SK-N-SH (cell line): ENCODE measurements at regions not wholly inside any gene's neighbourhood (a gene's known extent, or its start where the extent isn't known, plus 50 kb on each side); places are given as distances from the start of the nearest gene placed in this dataset.

Experiments
- CTCF ChIA-PET: fragments of 300-600, 350-600 bp; formaldehyde crosslinking; extraction: SDS; loops from one replicate; lab custom pipeline; 2021; lab: Yijun Ruan, JAX
- POLR2A ChIA-PET: fragments of 350-600 bp; sonication (Branson Sonifier 250); formaldehyde crosslinking; extraction: SDS; loops from one replicate; lab custom pipeline; 2020; ENCODE audit warnings: antibody characterized with exemption, inconsistent platforms; lab: Yijun Ruan, JAX
- DNase-seq: peaks from one replicate; pipeline ENCODE4 v3.0.0; 2012
- H2AFZ ChIP-seq: fragments of 200-600 bp; sonication (generic); 2 replicates; pipeline ENCODE4 v1.8.1; 2016; ENCODE audit warnings: antibody characterized with exemption, mild to moderate bottlenecking, low read depth
- H3F3A ChIP-seq: fragments of 200-600 bp; sonication (generic); replicated peaks from 2 replicates; pipeline ENCODE3; 2016; ENCODE audit warnings: antibody characterized with exemption, mild to moderate bottlenecking; ENCODE audit not compliant: insufficient read depth
- H3K27ac ChIP-seq, 2 experiments: fragments of 200-500 bp in 1 of 2; fragments of 200-600 bp in 1 of 2; sonication (Bioruptor generic) in 1 of 2; sonication (generic), shearing (Covaris generic) in 1 of 2; 2 replicates each; pipeline versions ENCODE4 v1.5.1 to v1.6.1; 2014 to 2016; ENCODE audit warnings: low read depth in 2 of 2, inconsistent platforms in 1 of 2, low read length in 1 of 2, mild to moderate bottlenecking in 1 of 2, mixed read lengths in 1 of 2
- H3K27me3 ChIP-seq: fragments of 200-600 bp; sonication (generic), shearing (Covaris generic); 2 replicates; pipeline ENCODE4 v1.6.1; 2016; ENCODE audit warnings: mixed run types; ENCODE audit not compliant: insufficient read depth
- H3K36me3 ChIP-seq, 2 experiments: fragments of 200-500 bp in 1 of 2; fragments of 200-600 bp in 1 of 2; sonication (Bioruptor generic) in 1 of 2; sonication (generic) in 1 of 2; replicated peaks in 1 of 2; 2 replicates each; pipeline versions ENCODE3 to v1.5.1; 2014 to 2016; ENCODE audit warnings: low read length in 1 of 2, mild to moderate bottlenecking in 1 of 2; ENCODE audit not compliant: insufficient read depth in 2 of 2, control insufficient read depth in 1 of 2
- H3K4me1 ChIP-seq, 2 experiments: fragments of 200-500 bp in 1 of 2; fragments of 200-600 bp in 1 of 2; sonication (Bioruptor generic) in 1 of 2; sonication (generic), shearing (Covaris generic) in 1 of 2; 2 replicates each; pipeline versions ENCODE4 v1.5.1 to v1.6.1; 2014 to 2016; ENCODE audit warnings: low read depth in 1 of 2, low read length in 1 of 2, mixed run types in 1 of 2; ENCODE audit not compliant: insufficient read depth in 2 of 2, control insufficient read depth in 1 of 2
- H3K4me2 ChIP-seq: fragments of 200-600 bp; sonication (generic), shearing (Covaris generic); 2 replicates; pipeline ENCODE4 v1.6.1; 2017; ENCODE audit warnings: mixed run types
- H3K4me3 ChIP-seq, 2 experiments: fragments of 200-500 bp in 1 of 2; fragments of 200-600 bp in 1 of 2; sonication (Bioruptor generic) in 1 of 2; sonication (generic), shearing (Covaris generic) in 1 of 2; 2 replicates each; pipeline versions ENCODE4 v1.5.1 to v1.8.1; 2014 to 2016; ENCODE audit warnings: low read depth in 2 of 2, inconsistent platforms in 1 of 2, low read length in 1 of 2, mild to moderate bottlenecking in 1 of 2, mixed read lengths in 1 of 2, moderate library complexity in 1 of 2
- H3K79me2 ChIP-seq: fragments of 200-600 bp; sonication (generic); 2 replicates; pipeline ENCODE4 v1.8.1; 2017; ENCODE audit warnings: mild to moderate bottlenecking; ENCODE audit not compliant: insufficient read depth
- H3K9ac ChIP-seq: fragments of 200-600 bp; sonication (generic); 2 replicates; pipeline ENCODE4 v1.6.1; 2017; ENCODE audit warnings: mixed run types
- H3K9me2 ChIP-seq: fragments of 200-600 bp; sonication (generic); 2 replicates; pipeline ENCODE4 v1.6.1; 2017; ENCODE audit warnings: mixed run types
- H3K9me3 ChIP-seq: fragments of 200-600 bp; sonication (generic); 2 replicates; pipeline ENCODE4 v1.6.1; 2017; ENCODE audit warnings: mixed run types, mild to moderate bottlenecking, moderate library complexity
- H4K20me1 ChIP-seq: fragments of 200-600 bp; sonication (generic); 2 replicates; pipeline ENCODE4 v1.6.1; 2017; ENCODE audit warnings: mild to moderate bottlenecking, mixed run types; ENCODE audit not compliant: insufficient read depth
- CTCF ChIP-seq: fragments of 200-600 bp; sonication (generic); IDR thresholded peaks from 2 replicates; pipeline ENCODE4 v1.6.1; 2017; ENCODE audit warnings: antibody characterized with exemption, mild to moderate bottlenecking, moderate library complexity
- ELF1 ChIP-seq: IDR thresholded peaks from 2 replicates; pipeline ENCODE4 v1.4.0; 2012
- EZH2phosphoT487 ChIP-seq: fragments of 200-600 bp; sonication (generic); IDR thresholded peaks from 2 replicates; pipeline ENCODE4 v1.6.1; 2017; ENCODE audit warnings: low read depth, mixed run types, mild to moderate bottlenecking, antibody characterized with exemption, moderate library complexity, borderline replicate concordance
- FOSL2 ChIP-seq: IDR thresholded peaks from 2 replicates; pipeline ENCODE4 v1.4.0; 2012; ENCODE audit warnings: low read depth, mild to moderate bottlenecking, moderate library complexity, borderline replicate concordance
- GATA2 ChIP-seq: sonication (generic); formaldehyde crosslinking; IDR thresholded peaks from 2 replicates; pipeline ENCODE4 v1.5.0; 2020; ENCODE audit warnings: mild to moderate bottlenecking, missing genetic modification reagents
- MAX ChIP-seq: IDR thresholded peaks from 2 replicates; pipeline ENCODE4 v1.4.0; 2012; ENCODE audit warnings: low read depth
- MEF2A ChIP-seq: IDR thresholded peaks from 2 replicates; pipeline ENCODE4 v1.4.0; 2012; ENCODE audit warnings: low read depth, borderline replicate concordance
- NFIC ChIP-seq: IDR thresholded peaks from 2 replicates; pipeline ENCODE4 v1.4.0; 2012; ENCODE audit warnings: borderline replicate concordance
- POLR2AphosphoS5 ChIP-seq: IDR thresholded peaks from 2 replicates; pipeline ENCODE4 v1.6.1; 2012; ENCODE audit warnings: low read depth, low read length
- RAD21 ChIP-seq: IDR thresholded peaks from 2 replicates; pipeline ENCODE4 v1.6.1; 2012; ENCODE audit warnings: mild to moderate bottlenecking, low read length
- REST ChIP-seq: IDR thresholded peaks from 2 replicates; pipeline ENCODE4 v1.6.1; 2012; ENCODE audit warnings: mild to moderate bottlenecking, low read depth, low read length, moderate library complexity
- TAF1 ChIP-seq: IDR thresholded peaks from 2 replicates; pipeline ENCODE4 v1.6.1; 2012; ENCODE audit warnings: low read depth, mild to moderate bottlenecking, low read length, moderate library complexity, borderline replicate concordance
- USF2 ChIP-seq: fragments of 150-350 bp; IDR thresholded peaks from 2 replicates; pipeline ENCODE4 v1.6.1; 2017; ENCODE audit warnings: antibody characterized with exemption, low read length, low read depth, borderline replicate concordance
- YY1 ChIP-seq: IDR thresholded peaks from 2 replicates; pipeline ENCODE4 v1.4.0; 2012; ENCODE audit warnings: low read depth, mild to moderate bottlenecking
- WGBS: methylation state at CpG from one replicate; pipeline ENCODE4 v1.1.6; 2017; ENCODE audit warnings: low lambda C conversion rate; 5-methylcytosine and 5-hydroxymethylcytosine counted together
- TF ChIP-seq, protein P1 (sequence below): IDR thresholded peaks from 2 replicates; pipeline ENCODE4 v1.4.0; 2012; ENCODE audit warnings: low read depth, borderline replicate concordance

DNA sequence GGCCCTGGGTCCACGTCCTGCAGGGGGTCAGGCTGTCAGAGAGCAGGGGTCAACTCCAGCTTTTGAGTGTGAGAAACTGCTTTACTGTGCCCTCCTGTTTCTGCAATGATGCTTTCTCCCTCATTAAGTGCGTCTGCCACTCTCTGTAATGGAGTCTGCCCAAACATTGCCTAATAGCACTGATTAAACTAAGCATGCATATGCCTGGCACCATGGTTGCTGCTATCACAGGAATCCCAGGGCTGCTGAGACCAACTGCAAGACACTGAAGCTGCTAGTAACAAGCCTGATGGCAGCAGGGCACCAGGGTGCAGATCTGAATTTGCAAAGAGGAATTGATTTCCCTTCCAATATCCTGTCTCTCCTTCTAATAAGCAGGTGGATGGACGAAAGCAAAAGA, 125.3 kb downstream of the SLC24A2 start:
- ChIA-PET POLR2A (no interaction called here), CTCF (no interaction called here)
- H3F3A ChIP-seq = no peaks in the 10 kb centered on the region
- peaks cover 0 to 2% of the 10 kb centered on the region in 2 experiments; a peak in 1 of 4 replicates for H3K4me1 ChIP-seq
- TF ChIP-seq, protein P1, sequence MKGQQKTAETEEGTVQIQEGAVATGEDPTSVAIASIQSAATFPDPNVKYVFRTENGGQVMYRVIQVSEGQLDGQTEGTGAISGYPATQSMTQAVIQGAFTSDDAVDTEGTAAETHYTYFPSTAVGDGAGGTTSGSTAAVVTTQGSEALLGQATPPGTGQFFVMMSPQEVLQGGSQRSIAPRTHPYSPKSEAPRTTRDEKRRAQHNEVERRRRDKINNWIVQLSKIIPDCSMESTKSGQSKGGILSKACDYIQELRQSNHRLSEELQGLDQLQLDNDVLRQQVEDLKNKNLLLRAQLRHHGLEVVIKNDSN = no peak
- TF ChIP-seq MEF2A (no peak), ELF1 (no peak), POLR2AphosphoS5 (no peak), RAD21 (no peak), USF2 (no peak), YY1 (no peak), GATA2 (CRISPR knock-in tag) (no peak), CTCF (no peak), EZH2phosphoT487 (no peak), MAX (no peak), NFIC (no peak)
- H3K27ac ChIP-seq = no peak overlapping the region
- H3K27me3 ChIP-seq = no peaks in the 10 kb centered on the region
- H3K36me3 ChIP-seq = no peaks in the 10 kb centered on the region
- H4K20me1 ChIP-seq = no peaks in the 10 kb centered on the region
- 0% methylated on average over 2 of the region's 3 CpGs for WGBS
- no peaks in the 10 kb centered on the region for H3K9me3 ChIP-seq
- no peak overlapping the region for H3K4me2 ChIP-seq
- no peak overlapping the region for H3K9ac ChIP-seq
- DNase-seq = peak; percentile 4
- no peak overlapping the region for H2AFZ ChIP-seq
- no peaks in the 10 kb centered on the region for H3K79me2 ChIP-seq
- H3K4me3 ChIP-seq = no peak overlapping the region
- no peaks in the 10 kb centered on the region for H3K9me2 ChIP-seq

DNA sequence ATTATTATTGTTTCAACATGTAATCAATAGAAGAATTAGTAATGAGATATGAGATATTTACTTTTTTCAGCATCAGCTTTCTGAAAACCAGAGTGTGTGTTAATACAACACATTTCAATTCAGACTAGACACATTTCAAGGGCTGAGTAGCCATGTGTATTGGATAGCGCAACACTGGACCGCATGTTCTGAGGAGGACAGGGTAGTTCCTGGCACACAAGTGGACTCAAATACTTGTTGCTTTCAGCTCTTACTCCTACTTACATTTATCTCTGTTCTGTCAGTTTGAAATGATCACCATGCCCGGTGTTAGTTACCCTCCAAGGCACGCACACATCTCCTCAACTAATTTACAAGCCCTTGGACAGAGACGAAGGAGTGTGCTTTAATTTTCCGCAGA, 126.6 kb downstream of the SLC24A2 start:
- Histone ChIP-seq H3F3A (no peaks in the 10 kb centered on the region), H3K36me3 (no peaks in the 10 kb centered on the region), H3K4me1 (peaks cover 0 to 2% of the 10 kb centered on the region in 2 experiments; a peak in 1 of 4 replicates), H3K27me3 (no peaks in the 10 kb centered on the region), H3K9ac (no peak overlapping the region), H3K4me3 (no peak overlapping the region), H4K20me1 (no peaks in the 10 kb centered on the region), H3K9me2 (no peaks in the 10 kb centered on the region), H3K4me2 (no peak overlapping the region), H3K79me2 (no peaks in the 10 kb centered on the region), H3K9me3 (no peaks in the 10 kb centered on the region), H2AFZ (no peak overlapping the region), H3K27ac (no peak overlapping the region)
- ChIA-PET POLR2A (no interaction called here), CTCF (no interaction called here)
- DNase-seq = no peak
- WGBS = 63% methylated on average over 6 of the region's 6 CpGs
- TF ChIP-seq TAF1 (no peak), FOSL2 (no peak), POLR2AphosphoS5 (no peak), REST (no peak), MAX (no peak)
- TF ChIP-seq, protein P1 = no peak
